H1 (cell line): ENCODE measurements at regions not wholly inside any gene's neighbourhood (a gene's known extent, or its start where the extent isn't known, plus 50 kb on each side); places are given as distances from the start of the nearest gene placed in this dataset.
"Not testable (repeated sequence)": the region's sequence is repeated elsewhere in the genome, so short reads cannot be mapped to it uniquely, and the experiment has no call there.

Experiments used
- CTCF ChIA-PET: fragments of 300-600 bp; sonication (Branson Sonifier 250); formaldehyde crosslinking; loops from one replicate; lab custom pipeline; 2021; ENCODE audit not compliant: partially characterized antibody; lab: Charles Lee
- POLR2A ChIA-PET: fragments of 300-600 bp; sonication (Branson Sonifier 250); formaldehyde crosslinking; loops from one replicate; lab custom pipeline; 2021; ENCODE audit warnings: inconsistent platforms; ENCODE audit not compliant: partially characterized antibody; lab: Charles Lee
- DNase-seq, 2 experiments: peaks; one replicate each; pipeline versions ENCODE4 v3.0.0 to v3.0.0-alpha.2; 2010 to 2022; ENCODE audit warnings: low spot score in 2 of 2, low read depth in 1 of 2, mixed read lengths in 1 of 2
- FAIRE-seq: peaks from 2 replicates; lab custom pipeline; 2011; peaks lifted over from hg19 to GRCh38; lab: Jason Lieb, UNC
- H2AFZ ChIP-seq: 2 replicates; pipeline ENCODE4 v1.8.1; 2012; ENCODE audit warnings: low read length, inconsistent platforms
- H2AK5ac ChIP-seq: 2 replicates; pipeline ENCODE4 v1.6.1; 2013; ENCODE audit warnings: low read depth, low read length
- H2BK120ac ChIP-seq: replicated peaks from 2 replicates; pipeline ENCODE3; 2013; ENCODE audit warnings: low read depth, low read length, inconsistent platforms
- H2BK12ac ChIP-seq: 2 replicates; pipeline ENCODE4 v1.6.1; 2013; ENCODE audit warnings: low read depth, low read length
- H2BK15ac ChIP-seq: 2 replicates; pipeline ENCODE4 v1.6.1; 2013; ENCODE audit warnings: low read length
- H2BK20ac ChIP-seq: 2 replicates; pipeline ENCODE4 v1.6.1; 2013; ENCODE audit warnings: low read length
- H2BK5ac ChIP-seq: 2 replicates; pipeline ENCODE4 v1.6.1; 2013; ENCODE audit warnings: low read depth, low read length
- H3K14ac ChIP-seq: 2 replicates; pipeline ENCODE4 v1.6.1; 2013; ENCODE audit warnings: inconsistent platforms; ENCODE audit not compliant: insufficient read length
- H3K18ac ChIP-seq: 2 replicates; pipeline ENCODE4 v1.6.1; 2013; ENCODE audit warnings: low read length; ENCODE audit errors: extremely low read depth
- H3K23ac ChIP-seq: 2 replicates; pipeline ENCODE4 v1.6.1; 2013; ENCODE audit warnings: inconsistent platforms; ENCODE audit not compliant: insufficient read length
- H3K23me2 ChIP-seq: 2 replicates; pipeline ENCODE4 v1.6.1; 2013; ENCODE audit warnings: low read depth, low read length
- H3K27ac ChIP-seq: 2 replicates; pipeline ENCODE4 v1.6.1; 2011; ENCODE audit warnings: low read depth, low read length, inconsistent platforms
- H3K27me3 ChIP-seq, 4 experiments: replicated peaks in 1 of 4; 1 replicate in 1 of 4; 2 replicates in 3 of 4; pipeline versions ENCODE4 v1.6.1 to v1.8.1; 2011 to 2013; ENCODE audit warnings: low read length in 3 of 4, mild to moderate bottlenecking in 3 of 4, inconsistent platforms in 2 of 4, mixed read lengths in 2 of 4, moderate library complexity in 1 of 4; ENCODE audit not compliant: control insufficient read depth in 3 of 4, insufficient read depth in 3 of 4; ENCODE audit errors: extremely low read depth in 1 of 4
- H3K36me3 ChIP-seq, 4 experiments: 2 replicates each; pipeline versions ENCODE4 v1.6.1 to v1.8.1; 2011 to 2013; ENCODE audit warnings: mild to moderate bottlenecking in 4 of 4, low read length in 3 of 4, moderate library complexity in 2 of 4, control low read depth in 1 of 4, inconsistent platforms in 1 of 4; ENCODE audit not compliant: insufficient read depth in 4 of 4, control insufficient read depth in 2 of 4
- H3K4ac ChIP-seq: replicated peaks from 2 replicates; pipeline ENCODE3; 2013; ENCODE audit warnings: low read length, low read depth, mixed read lengths, inconsistent platforms; ENCODE audit not compliant: insufficient read length
- H3K4me1 ChIP-seq, 4 experiments: replicated peaks in 1 of 4; 1 replicate in 1 of 4; 2 replicates in 3 of 4; pipeline versions ENCODE4 v1.6.1 to v1.8.1; 2011 to 2013; ENCODE audit warnings: low read length in 3 of 4, inconsistent platforms in 2 of 4, mixed read lengths in 1 of 4; ENCODE audit not compliant: insufficient read depth in 4 of 4, control insufficient read depth in 3 of 4
- H3K4me2 ChIP-seq, 2 experiments: 2 replicates each; pipeline versions ENCODE4 v1.6.1 to v1.8.1; 2011 to 2013; ENCODE audit warnings: low read depth in 2 of 2, low read length in 2 of 2, control low read depth in 1 of 2, inconsistent platforms in 1 of 2, mild to moderate bottlenecking in 1 of 2; ENCODE audit not compliant: insufficient read depth in 1 of 2
- H3K4me3 ChIP-seq, 4 experiments: fragments of 200-600, 300-600 bp in 1 of 4; sonication (generic), shearing (Covaris generic), sonication (Bioruptor Twin) in 1 of 4; 2 replicates each; pipeline versions ENCODE4 v1.5.1 to v1.8.1; 2011 to 2016; ENCODE audit warnings: low read length in 4 of 4, low read depth in 3 of 4, control low read depth in 2 of 4, inconsistent platforms in 2 of 4, mild to moderate bottlenecking in 2 of 4, mixed read lengths in 1 of 4, moderate library complexity in 1 of 4; ENCODE audit not compliant: insufficient read depth in 2 of 4; ENCODE audit errors: extremely low read depth in 1 of 4
- H3K56ac ChIP-seq: replicated peaks from 2 replicates; pipeline ENCODE3; 2013; ENCODE audit warnings: low read depth, mild to moderate bottlenecking, mixed read lengths, low read length, inconsistent platforms; ENCODE audit not compliant: insufficient read length
- H3K79me1 ChIP-seq: 2 replicates; pipeline ENCODE4 v1.6.1; 2013; ENCODE audit warnings: low read depth, low read length, control low read depth
- H3K79me2 ChIP-seq, 2 experiments: 2 replicates each; pipeline versions ENCODE4 v1.6.1 to v1.8.1; 2012 to 2013; ENCODE audit warnings: low read length in 2 of 2, mild to moderate bottlenecking in 2 of 2, inconsistent platforms in 1 of 2; ENCODE audit not compliant: insufficient read depth in 2 of 2, control insufficient read depth in 1 of 2
- H3K9ac ChIP-seq, 4 experiments: replicated peaks in 1 of 4; 1 replicate in 1 of 4; 2 replicates in 3 of 4; pipeline versions ENCODE4 v1.6.1 to v1.8.1; 2011 to 2013; ENCODE audit warnings: low read depth in 3 of 4, low read length in 3 of 4, control low read depth in 2 of 4, mild to moderate bottlenecking in 2 of 4, moderate library complexity in 2 of 4, inconsistent platforms in 1 of 4; ENCODE audit errors: extremely low read depth in 1 of 4
- H3K9me3 ChIP-seq, 2 experiments: 2 replicates each; pipeline versions ENCODE4 v1.6.1 to v1.8.1; 2012 to 2013; ENCODE audit warnings: mild to moderate bottlenecking in 2 of 2, moderate library complexity in 2 of 2, control low read depth in 1 of 2, inconsistent platforms in 1 of 2, low read depth in 1 of 2, low read length in 1 of 2, mixed read lengths in 1 of 2; ENCODE audit not compliant: insufficient read depth in 2 of 2
- H4K20me1 ChIP-seq, 2 experiments: replicated peaks in 1 of 2; 2 replicates each; pipeline versions ENCODE3 to v1.8.1; 2011 to 2013; ENCODE audit warnings: inconsistent platforms in 2 of 2, low read length in 2 of 2, mild to moderate bottlenecking in 1 of 2; ENCODE audit not compliant: insufficient read depth in 2 of 2, control insufficient read depth in 1 of 2
- H4K5ac ChIP-seq: 2 replicates; pipeline ENCODE4 v1.6.1; 2013; ENCODE audit warnings: low read length, low read depth, mixed read lengths, inconsistent platforms; ENCODE audit not compliant: insufficient read length
- H4K8ac ChIP-seq: 2 replicates; pipeline ENCODE4 v1.8.0; 2013; ENCODE audit warnings: mild to moderate bottlenecking, moderate library complexity, low read length, inconsistent platforms; ENCODE audit not compliant: insufficient read depth; ENCODE audit errors: extremely low read depth
- H4K91ac ChIP-seq: replicated peaks from 2 replicates; pipeline ENCODE3; 2013; ENCODE audit warnings: low read length, mixed read lengths, inconsistent platforms; ENCODE audit not compliant: insufficient read length
- WGBS, 2 experiments: shearing (Covaris generic) in 1 of 2; methylation state at CpG; one replicate each; pipeline versions ENCODE4 v1.1.6 to v1.1.7; 2013 to 2015; ENCODE audit warnings: low lambda C conversion rate in 2 of 2, mixed read lengths in 2 of 2, inconsistent platforms in 1 of 2, low coverage in 1 of 2, missing lambda C conversion rate in 1 of 2; ENCODE audit not compliant: insufficient replicate concordance in 2 of 2, insufficient coverage in 1 of 2, insufficient read length in 1 of 2; ENCODE audit errors: extremely low coverage in 1 of 2, missing lambda C conversion rate in 1 of 2; 5-methylcytosine and 5-hydroxymethylcytosine counted together

DNA sequence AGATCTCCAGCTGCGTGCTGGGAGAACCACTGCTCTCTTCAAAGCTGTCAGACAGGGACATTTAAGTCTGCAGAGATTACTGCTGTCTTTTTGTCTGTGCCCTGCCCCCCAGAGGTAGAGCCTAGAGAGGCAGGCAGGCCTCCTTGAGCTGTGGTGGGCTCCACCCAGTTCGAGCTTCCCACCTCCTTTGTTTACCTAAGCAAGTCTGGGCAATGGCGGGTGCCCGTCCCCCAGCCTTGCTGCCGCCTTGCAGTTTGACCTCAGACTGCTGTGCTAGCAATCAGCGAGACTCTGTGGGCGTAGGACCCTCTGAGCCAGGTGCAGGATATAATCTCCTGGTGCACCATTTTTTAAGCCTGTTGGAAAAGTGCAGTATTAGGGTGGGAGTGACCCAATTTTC is 128.6 kb downstream of the ACTR3 start:
- peaks cover 6 to 13% of the 10 kb centered on the region in 2 experiments; a peak in 2 of 4 replicates for H3K9me3 ChIP-seq
- H3K23ac ChIP-seq, H4K20me1 ChIP-seq, FAIRE-seq, H3K36me3 ChIP-seq, H4K8ac ChIP-seq, H3K79me2 ChIP-seq, H3K18ac ChIP-seq, H4K5ac ChIP-seq, H3K4me3 ChIP-seq, H4K91ac ChIP-seq, H3K27me3 ChIP-seq, H3K4me2 ChIP-seq, H2AFZ ChIP-seq, H2BK20ac ChIP-seq, POLR2A ChIA-PET, H3K14ac ChIP-seq, DNase-seq, H3K4ac ChIP-seq, H2AK5ac ChIP-seq, H3K9ac ChIP-seq, H3K56ac ChIP-seq, H2BK15ac ChIP-seq, H3K4me1 ChIP-seq, H3K27ac ChIP-seq, H3K79me1 ChIP-seq, H2BK5ac ChIP-seq, H3K23me2 ChIP-seq, H2BK120ac ChIP-seq, H2BK12ac ChIP-seq: not testable (repeated sequence)
- WGBS, 2 experiments: 94% methylated on average over 7 of the region's 7 CpGs; no CpG with 5 or more reads in 1 of the 2 experiments
- CTCF ChIA-PET: interaction anchor here (0.6 to 1.7 kb wide), 4 partner anchors 9 to 326 kb away, joined by 3 to 5 read pairs (median 4); no protein-coding TSS in a partner anchor
